HAP-1 (cell line): ENCODE measurements at regions not wholly inside any gene's neighbourhood (a gene's known extent, or its start where the extent isn't known, plus 50 kb on each side); places are given as distances from the start of the nearest gene placed in this dataset.

Experiments used
- DNase-seq, 2 experiments: peaks; one replicate each; pipeline ENCODE4 v3.0.0-alpha.2; 2016 to 2020; ENCODE audit warnings: low spot score in 2 of 2
- H3K27me3 ChIP-seq: fragments of 250-450 bp; sonication (Bioruptor Pico); 2 replicates; pipeline ENCODE4 v1.5.1; 2020; ENCODE audit warnings: low read depth, mild to moderate bottlenecking, moderate library complexity
- H3K36me3 ChIP-seq: fragments of 250-450 bp; sonication (Bioruptor Pico); replicated peaks from 2 replicates; pipeline ENCODE4 v1.5.1; 2020; ENCODE audit warnings: mild to moderate bottlenecking
- H3K4me1 ChIP-seq: fragments of 250-450 bp; sonication (Bioruptor Pico); 2 replicates; pipeline ENCODE4 v1.5.1; 2020; ENCODE audit warnings: mild to moderate bottlenecking
- H3K4me3 ChIP-seq: fragments of 250-450 bp; sonication (Bioruptor Pico); 2 replicates; pipeline ENCODE4 v1.5.1; 2020; ENCODE audit warnings: mild to moderate bottlenecking, moderate library complexity
- H3K9me3 ChIP-seq: fragments of 250-450 bp; sonication (Bioruptor Pico); 2 replicates; pipeline ENCODE4 v1.5.1; 2020; ENCODE audit warnings: mild to moderate bottlenecking, moderate library complexity
- in situ Hi-C: fragments of 300-500 bp; cut with MboI; formaldehyde crosslinking; loops from 3 replicates; pipeline ENCODE4 v1.14.3; 2020; ENCODE audit warnings: low sequenced_read_pairs, inconsistent platforms, mixed read lengths

GRCh38 chr7:50204581-50204980 lies 99.9 kb upstream of the IKZF1 start:
- Histone ChIP-seq H3K9me3 (no peaks in the 10 kb centered on the region), H3K4me1 (no peaks in the 10 kb centered on the region), H3K36me3 (no peaks in the 10 kb centered on the region), H3K4me3 (no peak overlapping the region), H3K27me3 (no peaks in the 10 kb centered on the region)
- in situ Hi-C loops: no loop called here
- DNase-seq: no peak

DNA sequence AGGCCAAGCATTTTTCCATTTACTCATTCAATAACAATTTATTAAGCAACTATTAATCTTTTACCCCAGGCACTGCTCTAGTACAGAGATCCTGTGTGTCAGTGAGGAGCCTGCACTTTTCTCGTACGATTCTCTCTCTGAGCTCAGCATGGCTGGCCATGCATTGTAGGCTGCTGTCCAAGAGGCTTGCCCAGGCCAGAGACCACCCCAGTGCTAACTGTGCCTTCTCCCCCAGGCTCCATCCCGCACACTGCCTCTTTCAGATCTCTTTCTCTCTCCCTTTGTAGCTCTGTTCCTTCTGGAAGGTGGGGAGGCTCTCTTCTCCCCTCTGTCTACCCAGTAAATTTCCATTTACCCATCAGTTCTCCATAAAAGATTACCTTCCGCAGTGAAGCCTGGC lies 101.0 kb upstream of the IKZF1 start:
- Histone ChIP-seq H3K27me3 (no peaks in the 10 kb centered on the region), H3K4me3 (no peak overlapping the region), H3K9me3 (no peaks in the 10 kb centered on the region), H3K36me3 (no peaks in the 10 kb centered on the region), H3K4me1 (no peaks in the 10 kb centered on the region)
- no peak for DNase-seq
- in situ Hi-C loops: no loop called here

DNA sequence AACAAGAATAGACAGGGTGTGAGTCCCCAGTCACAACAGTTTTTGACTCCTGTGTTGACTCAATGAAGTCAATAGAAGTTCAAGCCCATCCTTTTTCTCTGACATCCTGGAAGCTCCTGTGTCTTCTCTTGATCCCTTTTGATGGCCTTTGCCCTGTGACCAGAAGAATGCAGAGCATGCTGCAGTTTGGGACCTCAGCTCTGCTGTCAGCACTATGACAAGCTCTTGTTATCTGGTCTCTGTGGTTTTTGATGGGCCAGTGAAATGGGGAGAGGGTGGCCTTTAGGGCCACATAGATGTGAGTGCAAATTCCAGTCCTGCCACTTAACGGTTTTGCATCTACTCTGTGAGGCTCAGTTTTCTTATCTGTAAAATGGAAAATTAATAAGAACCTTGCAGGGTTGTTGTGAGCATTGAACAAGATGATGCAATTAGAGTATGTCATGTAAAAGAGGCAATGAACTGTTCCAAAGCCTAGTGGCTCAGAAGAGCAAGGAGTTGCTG lies 102.4 kb upstream of the IKZF1 start:
- Histone ChIP-seq H3K36me3 (no peaks in the 10 kb centered on the region), H3K27me3 (no peaks in the 10 kb centered on the region), H3K4me1 (no peaks in the 10 kb centered on the region), H3K4me3 (no peak overlapping the region), H3K9me3 (no peaks in the 10 kb centered on the region)
- DNase-seq: no peak
- in situ Hi-C loops: no loop called here

- Histone ChIP-seq H3K4me3 (no peak overlapping the region), H3K27me3 (no peaks in the 10 kb centered on the region), H3K36me3 (no peaks in the 10 kb centered on the region), H3K4me1 (no peaks in the 10 kb centered on the region), H3K9me3 (no peaks in the 10 kb centered on the region)
- DNase-seq: no peak
- in situ Hi-C loops: no loop called here
Measured at GRCh38 chr7:50199824-50200223, 104.7 kb upstream of the IKZF1 start.

GRCh38 chr7:50197549-50197948 lies 104.5 kb upstream of the ZPBP start:
- Histone ChIP-seq H3K36me3 (no peaks in the 10 kb centered on the region), H3K4me3 (no peak overlapping the region), H3K9me3 (no peaks in the 10 kb centered on the region), H3K4me1 (no peaks in the 10 kb centered on the region), H3K27me3 (no peaks in the 10 kb centered on the region)
- in situ Hi-C loops: no loop called here
- DNase-seq: no peak

- no peaks in the 10 kb centered on the region for H3K4me1 ChIP-seq
- in situ Hi-C loops: no loop called here
- no peak overlapping the region for H3K4me3 ChIP-seq
Measured at GRCh38 chr7:50196719-50197118, 103.7 kb upstream of the ZPBP start.

GRCh38 chr7:50190776-50191175 lies 97.7 kb upstream of the ZPBP start:
- no peaks in the 10 kb centered on the region for H3K4me1 ChIP-seq
- in situ Hi-C loops: no loop called here
- H3K27me3 ChIP-seq: no peaks in the 10 kb centered on the region
- no peaks in the 10 kb centered on the region for H3K36me3 ChIP-seq
- H3K9me3 ChIP-seq: no peaks in the 10 kb centered on the region
- no peak for DNase-seq
- no peak overlapping the region for H3K4me3 ChIP-seq

More at GRCh38 chr7:50196719-50197118, 103.7 kb upstream of the ZPBP start:
- Histone ChIP-seq H3K36me3 (no peaks in the 10 kb centered on the region), H3K27me3 (no peaks in the 10 kb centered on the region), H3K9me3 (no peaks in the 10 kb centered on the region)
- no peak for DNase-seq

GRCh38 chr7:50189371-50189770 lies 96.3 kb upstream of the ZPBP start:
- Histone ChIP-seq H3K9me3 (no peaks in the 10 kb centered on the region), H3K36me3 (no peaks in the 10 kb centered on the region), H3K4me1 (no peaks in the 10 kb centered on the region), H3K4me3 (no peak overlapping the region), H3K27me3 (no peaks in the 10 kb centered on the region)
- DNase-seq: no peak
- in situ Hi-C loops: no loop called here

DNA sequence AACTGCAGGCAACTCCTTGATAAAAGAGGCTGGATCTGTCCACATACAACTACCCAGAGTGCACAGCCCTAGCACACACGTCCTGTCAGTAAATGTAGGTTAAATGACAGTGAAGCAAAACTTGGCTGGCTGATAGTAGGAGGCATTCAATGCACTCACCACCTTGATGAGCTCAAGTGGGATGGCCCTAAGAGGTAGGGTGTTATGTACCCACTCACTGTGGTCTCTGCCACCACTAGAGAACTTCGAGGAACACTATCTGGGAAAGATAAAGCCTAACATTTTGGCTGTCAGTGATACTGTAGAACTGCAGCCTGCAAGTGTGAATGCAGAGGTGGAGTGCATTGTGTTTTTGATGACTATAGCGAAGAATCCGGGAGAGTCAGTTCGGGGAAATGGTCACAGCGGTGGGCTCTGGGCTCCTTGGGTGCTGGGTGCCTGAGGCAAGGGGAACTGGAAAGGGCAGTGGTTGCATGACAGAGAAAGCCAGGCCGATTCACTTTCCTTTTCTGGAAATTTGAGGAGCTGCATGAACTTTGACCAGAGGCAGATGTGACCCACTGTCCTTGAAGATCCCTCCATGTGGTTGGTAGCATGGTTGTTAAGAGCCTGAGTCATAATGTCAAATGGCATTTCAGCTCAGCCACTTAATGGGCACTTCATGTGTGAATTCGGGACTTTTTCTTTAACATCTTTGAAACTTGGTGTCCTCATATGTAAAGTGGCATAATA lies 93.1 kb upstream of the ZPBP start:
- no peaks in the 10 kb centered on the region for H3K27me3 ChIP-seq
- no peaks in the 10 kb centered on the region for H3K9me3 ChIP-seq
- no peak for DNase-seq
- no peaks in the 10 kb centered on the region for H3K4me1 ChIP-seq
- no peak overlapping the region for H3K4me3 ChIP-seq
- in situ Hi-C loops: no loop called here
- H3K36me3 ChIP-seq: no peaks in the 10 kb centered on the region

DNA sequence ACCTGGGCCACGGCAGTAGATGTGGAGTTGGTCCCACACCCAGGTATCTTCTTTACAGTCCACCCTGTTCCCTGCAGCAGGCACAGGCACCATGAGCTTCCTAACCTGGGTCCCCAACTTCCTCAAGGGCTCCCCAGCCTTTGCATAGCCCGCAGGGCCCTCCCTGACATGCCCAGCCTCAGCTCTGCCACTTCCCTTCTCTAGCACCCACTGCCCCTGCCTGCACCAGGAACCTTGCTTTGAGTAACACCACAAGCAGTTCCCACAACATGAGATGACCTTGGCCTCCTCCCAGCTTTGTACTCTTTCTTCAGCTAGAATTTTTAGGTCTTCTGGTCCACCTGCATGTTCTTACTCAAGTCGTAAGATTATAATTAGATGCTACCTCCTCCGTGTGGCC lies 92.2 kb upstream of the ZPBP start:
- Histone ChIP-seq H3K4me3 (no peak overlapping the region), H3K4me1 (no peaks in the 10 kb centered on the region), H3K9me3 (no peaks in the 10 kb centered on the region), H3K27me3 (no peaks in the 10 kb centered on the region), H3K36me3 (no peaks in the 10 kb centered on the region)
- in situ Hi-C loops: no loop called here
- no peak for DNase-seq

DNA sequence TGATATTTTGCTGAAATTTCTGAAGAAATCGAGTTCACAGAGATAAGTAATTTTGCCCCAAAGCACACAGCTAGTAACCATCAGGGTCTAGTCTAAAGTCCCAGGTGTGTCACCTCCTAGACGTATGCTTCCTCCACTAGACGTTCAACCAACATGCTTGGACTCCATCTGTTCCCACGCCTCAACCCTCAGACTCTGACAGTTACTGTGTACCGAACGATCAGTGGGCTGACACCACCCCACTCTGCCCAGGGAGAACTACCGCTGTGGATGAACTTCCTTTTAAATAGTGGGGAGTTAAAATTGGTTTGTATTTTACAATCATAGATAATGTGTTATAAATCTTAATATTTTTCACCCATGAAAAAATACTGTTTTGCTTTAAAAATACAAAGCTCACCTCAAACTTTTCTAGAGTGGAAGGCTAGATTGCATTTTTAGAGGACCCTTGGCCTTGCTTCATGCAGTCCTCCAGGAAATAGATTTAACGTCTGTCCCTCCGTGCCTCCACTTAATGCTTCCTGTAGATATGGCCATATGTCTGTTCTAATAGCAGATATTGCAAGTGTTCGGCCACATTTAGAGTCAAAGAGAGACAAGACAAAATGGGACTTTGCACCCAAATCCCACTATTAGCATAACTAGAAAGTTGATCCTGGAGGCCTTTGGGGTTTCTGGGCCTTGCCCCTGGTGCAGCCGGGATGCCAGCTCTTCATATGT lies 91.4 kb upstream of the ZPBP start:
- no peak for DNase-seq
- in situ Hi-C loops: no loop called here
- no peaks in the 10 kb centered on the region for H3K27me3 ChIP-seq
- H3K36me3 ChIP-seq: no peaks in the 10 kb centered on the region
- H3K4me3 ChIP-seq: no peak overlapping the region
- H3K9me3 ChIP-seq: no peaks in the 10 kb centered on the region
- no peaks in the 10 kb centered on the region for H3K4me1 ChIP-seq

DNA sequence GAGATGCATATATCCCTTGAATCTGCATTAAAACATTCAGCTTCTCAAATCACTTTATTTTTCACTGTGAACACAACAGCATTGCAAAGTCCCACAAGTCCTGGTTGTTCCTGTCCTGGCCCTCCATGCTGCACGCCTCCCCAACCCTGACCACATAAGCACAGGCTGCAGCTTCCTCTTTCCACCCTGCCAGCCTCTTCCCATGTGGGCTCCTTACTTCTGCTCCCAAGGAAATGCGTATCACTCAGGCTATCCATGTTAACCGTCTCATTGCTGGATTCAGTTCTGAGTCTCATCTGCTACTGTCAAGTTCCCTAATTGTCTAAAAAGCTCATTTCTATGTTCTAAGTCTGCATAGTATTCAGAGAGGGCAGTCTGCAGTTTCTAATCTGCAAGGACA lies 89.7 kb upstream of the ZPBP start:
- H3K9me3 ChIP-seq: no peaks in the 10 kb centered on the region
- no peaks in the 10 kb centered on the region for H3K4me1 ChIP-seq
- no peaks in the 10 kb centered on the region for H3K36me3 ChIP-seq
- H3K4me3 ChIP-seq: no peak overlapping the region
- H3K27me3 ChIP-seq: no peaks in the 10 kb centered on the region
- DNase-seq: no peak
- in situ Hi-C loops: no loop called here

DNA sequence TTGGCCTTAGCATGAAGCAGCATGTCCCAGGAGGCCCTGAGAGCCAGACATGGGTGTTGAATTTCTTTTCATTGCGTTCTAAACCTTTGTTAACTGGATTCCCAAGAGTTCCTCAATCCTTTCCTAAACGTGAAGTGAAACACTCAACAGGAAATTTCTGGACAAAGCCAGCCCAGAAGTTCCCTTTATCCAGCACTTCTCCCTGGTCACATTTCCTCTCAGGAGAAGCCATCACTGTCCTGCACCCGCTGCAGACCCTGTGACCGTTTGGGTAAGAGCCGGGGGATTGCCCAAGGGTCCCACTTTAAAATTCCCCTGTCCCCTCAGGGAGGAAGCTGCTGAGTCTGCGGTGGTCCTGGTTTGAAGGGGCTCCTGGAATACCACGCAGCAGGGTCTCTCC lies 88.0 kb upstream of the ZPBP start:
- DNase-seq: no peak
- H3K4me3 ChIP-seq: no peak overlapping the region
- no peaks in the 10 kb centered on the region for H3K27me3 ChIP-seq
- H3K36me3 ChIP-seq: no peaks in the 10 kb centered on the region
- H3K9me3 ChIP-seq: no peaks in the 10 kb centered on the region
- in situ Hi-C loops: no loop called here
- no peaks in the 10 kb centered on the region for H3K4me1 ChIP-seq

DNA sequence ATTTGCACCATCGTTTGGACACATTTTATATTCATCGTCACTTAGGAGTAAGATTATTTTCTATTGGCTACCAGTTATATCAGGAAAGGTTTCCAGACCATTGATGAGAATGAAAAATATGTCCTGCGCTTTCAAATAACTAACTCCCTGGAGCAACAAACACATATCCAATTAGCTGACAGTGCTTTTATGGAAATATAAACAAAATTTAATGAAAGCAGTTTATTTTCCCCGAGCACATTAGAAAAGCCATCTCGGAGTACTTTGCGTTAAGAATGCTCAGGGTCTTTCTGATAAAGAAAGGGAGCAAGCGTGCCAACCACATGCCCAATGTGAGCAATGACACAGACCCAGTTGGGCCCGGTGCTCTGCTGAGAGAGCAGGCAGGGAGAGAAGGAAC lies 85.1 kb upstream of the ZPBP start:
- Histone ChIP-seq H3K4me1 (no peaks in the 10 kb centered on the region), H3K27me3 (no peaks in the 10 kb centered on the region)

More for the DNA sequence above, 85.1 kb upstream of the ZPBP start:
- H3K4me3 ChIP-seq: no peak overlapping the region
- in situ Hi-C loops: no loop called here
- no peaks in the 10 kb centered on the region for H3K9me3 ChIP-seq
- H3K36me3 ChIP-seq: no peaks in the 10 kb centered on the region
- DNase-seq: no peak
